COR-L47 (cell line): ENCODE measurements at regions not wholly inside any gene's neighbourhood (a gene's known extent, or its start where the extent isn't known, plus 50 kb on each side); places are given as distances from the start of the nearest gene placed in this dataset.
"Not testable (repeated sequence)": the region's sequence is repeated elsewhere in the genome, so short reads cannot be mapped to it uniquely, and the experiment has no call there.

Source experiments
- DNase-seq: peaks from one replicate; lab custom pipeline; 2025; lab: John Stamatoyannopoulos, UW

DNA sequence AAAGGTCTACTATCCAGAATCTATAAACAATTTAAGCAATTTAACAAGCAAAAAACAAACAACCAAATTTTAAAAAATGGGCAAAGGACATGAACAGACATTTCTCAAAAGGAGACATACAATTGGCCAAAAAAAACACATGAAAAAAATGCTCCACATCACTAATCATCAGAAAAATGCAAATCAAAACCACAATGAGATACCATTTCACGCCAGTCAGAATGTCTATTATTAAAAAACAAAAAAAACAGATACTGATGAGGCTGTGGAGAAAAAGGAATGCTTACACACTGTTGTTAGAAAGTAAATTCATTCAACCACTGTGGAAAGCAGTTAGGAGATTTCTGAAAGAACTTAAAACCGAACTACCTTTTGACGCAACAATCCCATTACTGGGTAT, 66.4 kb upstream of the SESTD1 start:
- no peak for DNase-seq

- DNase-seq = no peak
These were observed 57.7 kb upstream of the SESTD1 start for GRCh38 chr2:179322289-179322688.

GRCh38 chr2:179321034-179321433, 56.4 kb upstream of the SESTD1 start:
- not testable (repeated sequence) for DNase-seq

DNA sequence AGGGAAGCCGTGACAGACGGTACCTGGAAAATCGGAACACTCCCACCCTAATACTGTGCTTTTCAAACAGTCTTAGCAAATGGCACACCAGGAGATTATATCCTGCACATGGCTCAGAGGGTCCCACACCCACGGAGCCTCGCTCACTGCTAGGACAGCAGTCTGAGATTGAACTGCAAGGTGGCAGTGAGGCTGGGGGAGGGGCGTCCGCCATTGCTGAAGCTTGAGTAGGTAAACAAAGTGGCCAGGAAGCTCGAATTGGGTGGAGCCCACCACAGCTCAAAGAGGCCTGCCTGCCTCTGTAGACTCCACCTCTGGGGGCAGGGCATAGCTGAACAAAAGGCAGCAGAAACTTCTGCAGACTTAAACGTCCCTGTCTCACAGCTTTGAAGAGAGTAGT, 50.1 kb upstream of the SESTD1 start:
- not testable (repeated sequence) for DNase-seq
